T-helper 9 cell (primary cell): ENCODE measurements at regions not wholly inside any gene's neighbourhood (a gene's known extent, or its start where the extent isn't known, plus 50 kb on each side); places are given as distances from the start of the nearest gene placed in this dataset.
A peak's percentile ranks its signal among the peaks of the same experiment; 100 is the strongest.

Experiments
- DNase-seq: peaks from one replicate; pipeline ENCODE4 v3.0.0-alpha.2; 2020

DNA sequence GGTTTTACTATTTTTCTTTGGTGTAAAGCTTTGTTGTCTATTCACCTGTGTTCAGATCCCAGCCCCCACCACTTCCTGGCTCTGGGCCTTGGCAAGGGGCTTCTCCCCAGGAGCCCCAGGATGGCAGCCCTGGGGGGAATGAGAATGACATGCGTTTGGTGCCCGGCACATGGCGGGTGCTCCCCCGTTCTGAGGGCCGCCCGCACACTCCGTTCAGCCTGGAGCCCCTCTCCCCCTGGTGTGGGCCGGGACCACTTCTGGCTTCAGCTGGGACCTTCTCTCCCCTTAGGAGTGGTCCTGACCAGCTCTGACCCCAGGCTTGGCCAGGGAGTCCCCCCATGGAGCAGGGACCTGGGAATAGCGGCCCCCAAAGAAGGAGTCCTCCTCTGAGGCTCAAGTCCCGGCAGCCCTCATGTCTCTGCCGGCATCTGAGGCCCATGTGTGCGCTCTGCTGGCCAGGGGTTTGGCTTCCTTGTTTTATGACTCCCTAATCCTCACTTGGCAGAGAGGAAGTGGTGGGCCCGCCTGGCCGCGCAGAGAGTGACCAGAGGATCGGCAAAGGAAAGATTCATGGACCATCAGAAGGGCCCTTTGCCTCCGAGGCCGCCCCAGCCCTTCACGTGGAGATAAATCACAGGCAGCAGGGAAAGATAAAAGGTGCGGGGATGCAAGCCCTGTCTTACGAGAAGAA lies 57.0 kb upstream of the LMX1B start:
- no peak for DNase-seq

- peak; percentile 63 for DNase-seq
These were observed 55.6 kb upstream of the LMX1B start for GRCh38 chr9:126558051-126558665.

DNA sequence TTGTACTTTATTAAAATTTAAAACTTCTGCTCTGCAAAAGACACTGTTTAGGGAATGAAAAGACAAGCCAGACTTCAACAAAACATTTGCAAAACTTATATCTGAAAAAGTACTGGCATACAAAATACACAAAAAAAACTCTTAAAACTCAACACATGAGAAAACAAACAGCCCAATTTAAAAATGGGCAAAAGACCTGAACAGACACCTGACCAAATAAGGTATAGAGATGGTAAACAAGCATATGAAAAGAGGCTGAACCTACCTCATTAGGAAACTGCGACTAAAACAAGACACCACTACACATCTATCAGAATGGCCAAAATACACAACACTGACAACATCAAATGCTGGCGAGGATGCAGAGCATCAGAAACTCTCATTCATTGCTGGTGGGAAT lies 54.4 kb upstream of the LMX1B start:
- DNase-seq = no peak

- DNase-seq = no peak
These were observed 52.1 kb upstream of the LMX1B start for GRCh38 chr9:126561582-126561981.

- no peak for DNase-seq
These were observed 50.2 kb upstream of the LMX1B start for GRCh38 chr9:126563556-126563955.
